PC-3 (cell line): ENCODE measurements at regions not wholly inside any gene's neighbourhood (a gene's known extent, or its start where the extent isn't known, plus 50 kb on each side); places are given as distances from the start of the nearest gene placed in this dataset.

Experiments used
- ATAC-seq: fragments of 200-7000 bp; cut with Tn5 transposase; 2 replicates; pipeline ENCODE4 v1.9.1; 2020; ENCODE audit warnings: mild to moderate bottlenecking, moderate library complexity
- BruUV-seq: library from RNA; stranded (reverse); fragments of 400-500 nt; replicated peaks from 2 replicates; lab custom pipeline; 2021; lab: Mats Ljungman, UMichigan
- CTCF ChIA-PET: fragments of 300-600 bp; sonication (Branson Sonifier 250); formaldehyde crosslinking; loops from one replicate; lab custom pipeline; 2022; ENCODE audit warnings: antibody characterized with exemption; lab: Charles Lee
- POLR2A ChIA-PET: fragments of 300-600 bp; sonication (Branson Sonifier 250); formaldehyde crosslinking; loops from one replicate; lab custom pipeline; 2022; ENCODE audit warnings: antibody characterized with exemption; ENCODE audit not compliant: unreplicated experiment; lab: Charles Lee
- DNase-seq: peaks from one replicate; pipeline ENCODE4 v3.0.0-alpha.2; 2015
- H2AFZ ChIP-seq: fragments of 300-600 bp; sonication (generic); 2 replicates; pipeline ENCODE4 v1.6.0; 2016; ENCODE audit warnings: antibody characterized with exemption, low read length
- H3F3A ChIP-seq: fragments of 300-600 bp; sonication (generic); one replicate; pipeline ENCODE4 v1.6.0; 2017; ENCODE audit warnings: antibody characterized with exemption, low read length, control low read depth, mild to moderate bottlenecking; ENCODE audit not compliant: unreplicated experiment
- H3K27ac ChIP-seq: fragments of 300-600 bp; sonication (generic); 2 replicates; pipeline ENCODE4 v1.5.1; 2016; ENCODE audit warnings: mild to moderate bottlenecking, low read length
- H3K27me3 ChIP-seq: fragments of 300-600 bp; sonication (generic); 2 replicates; pipeline ENCODE4 v1.6.1; 2016; ENCODE audit warnings: low read length, mixed read lengths
- H3K36me3 ChIP-seq: fragments of 300-600 bp; sonication (generic); 2 replicates; pipeline ENCODE4 v1.6.1; 2016; ENCODE audit warnings: low read depth, mixed run types, low read length, mixed read lengths
- H3K4me1 ChIP-seq: fragments of 300-600 bp; sonication (generic); 2 replicates; pipeline ENCODE4 v1.5.1; 2016; ENCODE audit warnings: low read length; ENCODE audit not compliant: insufficient read depth
- H3K4me2 ChIP-seq: fragments of 300-600 bp; sonication (generic); 2 replicates; pipeline ENCODE4 v1.6.0; 2016; ENCODE audit warnings: low read length
- H3K4me3 ChIP-seq: fragments of 300-600 bp; sonication (generic); 2 replicates; pipeline ENCODE4 v1.5.1; 2016; ENCODE audit warnings: mild to moderate bottlenecking, low read length, mixed read lengths
- H3K79me2 ChIP-seq: fragments of 300-600 bp; sonication (generic); 2 replicates; pipeline ENCODE4 v1.6.1; 2017; ENCODE audit warnings: low read length, mixed read lengths
- H3K9ac ChIP-seq: fragments of 300-600 bp; sonication (generic); 2 replicates; pipeline ENCODE4 v1.6.0; 2016; ENCODE audit warnings: mild to moderate bottlenecking, low read length
- H3K9me2 ChIP-seq: fragments of 300-600 bp; sonication (generic); replicated peaks from 2 replicates; pipeline ENCODE4 v1.6.1; 2016; ENCODE audit warnings: mixed run types, low read length, mixed read lengths
- H3K9me3 ChIP-seq: fragments of 300-600 bp; sonication (generic); 2 replicates; pipeline ENCODE4 v1.6.1; 2016; ENCODE audit warnings: low read length, mixed read lengths
- H4K20me1 ChIP-seq: fragments of 300-600 bp; sonication (generic); 2 replicates; pipeline ENCODE4 v1.6.1; 2016; ENCODE audit warnings: low read length, mixed read lengths
- EZH2 ChIP-seq: fragments of 300-600 bp; sonication (generic); IDR thresholded peaks from one replicate; pipeline ENCODE4 v1.6.1; 2017; ENCODE audit warnings: antibody characterized with exemption, mild to moderate bottlenecking, low read length; ENCODE audit not compliant: unreplicated experiment
- EZH2phosphoT487 ChIP-seq: fragments of 300-600 bp; sonication (generic); IDR thresholded peaks from 2 replicates; pipeline ENCODE4 v1.6.1; 2018; ENCODE audit warnings: mild to moderate bottlenecking, antibody characterized with exemption, low read length, borderline replicate concordance
- intact Hi-C: fragments of 100-400 bp; cut with micrococcal nuclease; formaldehyde crosslinking; loops from 2 replicates; pipeline ENCODE4 v1.9.0; 2023
- TF ChIP-seq, protein P1 (sequence below): fragments of 300-600 bp; sonication (generic); conservative IDR thresholded peaks from 2 replicates; pipeline ENCODE4 v1.5.1; 2017; ENCODE audit warnings: antibody characterized with exemption, low read depth, mild to moderate bottlenecking, low read length

DNA sequence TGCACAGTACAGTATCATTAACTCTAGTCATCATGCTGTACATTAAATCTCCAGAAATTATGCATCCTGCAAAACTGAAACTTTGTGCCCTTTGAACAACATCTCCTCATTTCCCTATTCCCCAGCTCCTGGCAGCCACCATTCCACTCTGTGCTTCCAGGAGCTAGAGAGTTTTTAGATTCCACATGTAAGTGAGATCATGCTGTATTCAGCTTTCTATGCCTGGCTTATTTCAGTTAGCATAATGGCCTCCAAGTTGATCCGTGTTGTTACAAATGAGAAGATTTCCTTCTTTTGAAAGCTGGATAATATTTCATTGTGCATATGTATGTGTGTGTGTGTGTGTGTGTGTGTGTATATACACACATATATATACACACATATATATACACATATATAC, 86.9 kb upstream of the SLC24A3 start:
- H3K27me3 ChIP-seq = peaks cover 28% of the 10 kb centered on the region
- CTCF ChIA-PET = no interaction called here
- no peak overlapping the region for H3K4me3 ChIP-seq
- POLR2A ChIA-PET = no interaction called here
- no TSS peak for BruUV-seq
- no peaks in the 10 kb centered on the region for H3F3A ChIP-seq
- H3K27ac ChIP-seq = no peak overlapping the region
- TF ChIP-seq EZH2phosphoT487 = no peak
- TF ChIP-seq, protein P1, sequence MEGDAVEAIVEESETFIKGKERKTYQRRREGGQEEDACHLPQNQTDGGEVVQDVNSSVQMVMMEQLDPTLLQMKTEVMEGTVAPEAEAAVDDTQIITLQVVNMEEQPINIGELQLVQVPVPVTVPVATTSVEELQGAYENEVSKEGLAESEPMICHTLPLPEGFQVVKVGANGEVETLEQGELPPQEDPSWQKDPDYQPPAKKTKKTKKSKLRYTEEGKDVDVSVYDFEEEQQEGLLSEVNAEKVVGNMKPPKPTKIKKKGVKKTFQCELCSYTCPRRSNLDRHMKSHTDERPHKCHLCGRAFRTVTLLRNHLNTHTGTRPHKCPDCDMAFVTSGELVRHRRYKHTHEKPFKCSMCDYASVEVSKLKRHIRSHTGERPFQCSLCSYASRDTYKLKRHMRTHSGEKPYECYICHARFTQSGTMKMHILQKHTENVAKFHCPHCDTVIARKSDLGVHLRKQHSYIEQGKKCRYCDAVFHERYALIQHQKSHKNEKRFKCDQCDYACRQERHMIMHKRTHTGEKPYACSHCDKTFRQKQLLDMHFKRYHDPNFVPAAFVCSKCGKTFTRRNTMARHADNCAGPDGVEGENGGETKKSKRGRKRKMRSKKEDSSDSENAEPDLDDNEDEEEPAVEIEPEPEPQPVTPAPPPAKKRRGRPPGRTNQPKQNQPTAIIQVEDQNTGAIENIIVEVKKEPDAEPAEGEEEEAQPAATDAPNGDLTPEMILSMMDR = no peak
- no peak for TF ChIP-seq EZH2
- DNase-seq = no peak
- no peaks in the 10 kb centered on the region for H4K20me1 ChIP-seq
- no peak overlapping the region for H2AFZ ChIP-seq
- H3K36me3 ChIP-seq = no peaks in the 10 kb centered on the region
- ATAC-seq = no peak
- H3K4me1 ChIP-seq = no peaks in the 10 kb centered on the region
- intact Hi-C loops = no loop called here
- no peaks in the 10 kb centered on the region for H3K9me3 ChIP-seq
- H3K4me2 ChIP-seq = no peak overlapping the region
- no peaks in the 10 kb centered on the region for H3K9me2 ChIP-seq
- H3K9ac ChIP-seq = no peak overlapping the region
- no peaks in the 10 kb centered on the region for H3K79me2 ChIP-seq

DNA sequence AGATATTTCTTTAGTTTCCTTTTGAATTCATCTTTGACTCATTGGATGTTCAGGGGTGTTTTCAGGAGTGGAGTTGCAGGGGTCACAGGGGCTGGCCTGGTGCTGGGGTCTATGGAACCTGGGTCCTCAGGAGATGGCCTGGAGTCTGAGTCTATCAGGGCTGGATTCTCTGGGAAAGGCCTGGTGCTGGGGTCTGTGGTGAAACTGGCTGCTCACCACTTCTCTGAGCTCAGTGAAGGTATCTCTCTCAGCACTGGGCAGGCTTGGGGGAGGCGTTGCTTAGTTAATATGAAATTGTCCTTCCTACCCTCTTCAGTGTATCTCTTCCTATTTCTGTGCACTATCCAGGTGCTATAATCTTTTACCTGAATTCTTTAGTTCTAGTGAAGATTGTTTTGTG, 83.1 kb upstream of the SLC24A3 start:
- H3K4me2 ChIP-seq = no peak overlapping the region
- ChIA-PET POLR2A (no interaction called here), CTCF (no interaction called here)
- TF ChIP-seq EZH2phosphoT487 = no peak
- TF ChIP-seq, protein P1 = no peak
- TF ChIP-seq EZH2 = no peak
- no peaks in the 10 kb centered on the region for H3K36me3 ChIP-seq
- no peaks in the 10 kb centered on the region for H3K79me2 ChIP-seq
- no peaks in the 10 kb centered on the region for H3K9me2 ChIP-seq
- H3K9me3 ChIP-seq = no peaks in the 10 kb centered on the region
- H3K4me1 ChIP-seq = no peaks in the 10 kb centered on the region
- H3K4me3 ChIP-seq = no peak overlapping the region
- no peak overlapping the region for H2AFZ ChIP-seq
- no peak for DNase-seq
- no peak overlapping the region for H3K27ac ChIP-seq
- BruUV-seq = no TSS peak
- intact Hi-C loops = no loop called here
- no peaks in the 10 kb centered on the region for H4K20me1 ChIP-seq
- H3K9ac ChIP-seq = no peak overlapping the region
- H3F3A ChIP-seq = no peaks in the 10 kb centered on the region
- peaks cover 38% of the 10 kb centered on the region for H3K27me3 ChIP-seq
- no peak for ATAC-seq

- H3K27ac ChIP-seq = no peak overlapping the region
- no peaks in the 10 kb centered on the region for H3K9me3 ChIP-seq
- intact Hi-C loops = no loop called here
- DNase-seq (no peak), ATAC-seq (no peak)
- no peak overlapping the region for H3K9ac ChIP-seq
- no peak overlapping the region for H3K4me2 ChIP-seq
- no peak overlapping the region for H2AFZ ChIP-seq
- H3K27me3 ChIP-seq = peaks cover 31% of the 10 kb centered on the region
- ChIA-PET POLR2A (no interaction called here), CTCF (no interaction called here)
- H3K4me1 ChIP-seq = no peaks in the 10 kb centered on the region
- H3K79me2 ChIP-seq = no peaks in the 10 kb centered on the region
- no peaks in the 10 kb centered on the region for H3F3A ChIP-seq
- H3K9me2 ChIP-seq = no peaks in the 10 kb centered on the region
- H3K4me3 ChIP-seq = no peak overlapping the region
- no peaks in the 10 kb centered on the region for H4K20me1 ChIP-seq
- no TSS peak for BruUV-seq
- TF ChIP-seq, protein P1 = no peak
- no peaks in the 10 kb centered on the region for H3K36me3 ChIP-seq
Observed at GRCh38 chr20:19129976-19130612, 82.3 kb upstream of the SLC24A3 start.
